A549 (cell line): ENCODE measurements at regions not wholly inside any gene's neighbourhood (a gene's known extent, or its start where the extent isn't known, plus 50 kb on each side); places are given as distances from the start of the nearest gene placed in this dataset.

Experiments used
- ATAC-seq, 2 experiments: fragments of 200-7000 bp in 1 of 2; fragments of >200 bp in 1 of 2; cut with Nextera tagmentation in 1 of 2; cut with Tn5 transposase in 1 of 2; 3 replicates each; pipeline versions ENCODE4 v1.8.0 to v1.9.1; 2018 to 2020; ENCODE audit warnings: mild to moderate bottlenecking in 1 of 2, moderate library complexity in 1 of 2
- CTCF ChIA-PET: fragments of 300-600 bp; sonication (Branson Sonifier 250); formaldehyde crosslinking; extraction: SDS; loops from one replicate; lab custom pipeline; 2021; ENCODE audit warnings: antibody characterized with exemption, inconsistent platforms; lab: Yijun Ruan, JAX
- POLR2A ChIA-PET: fragments of 350-600 bp; formaldehyde crosslinking; extraction: SDS; loops from one replicate; lab custom pipeline; 2021; ENCODE audit warnings: antibody characterized with exemption, inconsistent platforms; lab: Yijun Ruan, JAX
- DNase-seq, 2 experiments: peaks; one replicate each; pipeline versions ENCODE4 v3.0.0 to v3.0.0-alpha.2; 2011 to 2016; ENCODE audit warnings: low read depth in 1 of 2, low spot score in 1 of 2
- FAIRE-seq: peaks from 2 replicates; lab custom pipeline; 2011; peaks lifted over from hg19 to GRCh38; lab: Jason Lieb, UNC
- H3K27ac ChIP-seq, 2 experiments: fragments of >200 bp; sonication (Bioruptor Twin); formaldehyde crosslinking; 3 replicates each; pipeline ENCODE4 v1.5.1; 2016 to 2017
- H3K4me1 ChIP-seq: fragments of >200 bp; sonication (Bioruptor Twin); formaldehyde crosslinking; 3 replicates; pipeline ENCODE4 v1.6.1; 2016
- H3K4me2 ChIP-seq: fragments of >200 bp; sonication (Bioruptor Twin); formaldehyde crosslinking; 3 replicates; pipeline ENCODE4 v1.6.1; 2016
- H3K4me3 ChIP-seq: fragments of >200 bp; sonication (Bioruptor Twin); formaldehyde crosslinking; 3 replicates; pipeline ENCODE4 v1.5.1; 2016
- H3K9me3 ChIP-seq: fragments of >200 bp; sonication (Bioruptor Twin); formaldehyde crosslinking; 3 replicates; pipeline ENCODE4 v1.6.1; 2016
- CBX8 ChIP-seq: fragments of 200-600 bp; sonication (generic); IDR thresholded peaks from 2 replicates; pipeline ENCODE4 v1.6.1; 2016
- CHD2 ChIP-seq: fragments of 150-350 bp; IDR thresholded peaks from 2 replicates; pipeline ENCODE4 v1.6.1; 2014; ENCODE audit warnings: low read length; ENCODE audit not compliant: partially characterized antibody
- FOSB ChIP-seq: fragments of 250-450 bp; sonication (Bioruptor Pico); IDR thresholded peaks from 2 replicates; pipeline ENCODE4 v1.5.0; 2020; ENCODE audit warnings: mild to moderate bottlenecking, moderate library complexity
- FOXS1 ChIP-seq: fragments of 250-450 bp; sonication (Bioruptor Pico); IDR thresholded peaks from 2 replicates; pipeline ENCODE4 v1.5.0; 2020; ENCODE audit warnings: mild to moderate bottlenecking, moderate library complexity
- HDAC2 ChIP-seq: fragments of 200-600 bp; sonication (generic); IDR thresholded peaks from 2 replicates; pipeline ENCODE4 v1.6.1; 2016
- HEYL ChIP-seq: fragments of 250-450 bp; sonication (Bioruptor Pico); IDR thresholded peaks from 2 replicates; pipeline ENCODE4 v1.8.0; 2021; ENCODE audit warnings: mild to moderate bottlenecking, moderate library complexity
- HOXA7 ChIP-seq: fragments of 250-450 bp; sonication (Bioruptor Pico); IDR thresholded peaks from 2 replicates; pipeline ENCODE4 v1.5.0; 2020; ENCODE audit warnings: mild to moderate bottlenecking, moderate library complexity
- HOXB5 ChIP-seq: fragments of 250-450 bp; sonication (Bioruptor Pico); IDR thresholded peaks from 2 replicates; pipeline ENCODE4 v1.5.0; 2020; ENCODE audit warnings: mild to moderate bottlenecking, moderate library complexity
- KDM5A ChIP-seq: fragments of 200-600 bp; sonication (generic); IDR thresholded peaks from 2 replicates; pipeline ENCODE4 v1.6.1; 2016; ENCODE audit warnings: antibody characterized with exemption, mild to moderate bottlenecking
- MYC ChIP-seq: IDR thresholded peaks from 2 replicates; pipeline ENCODE4 v1.6.1; 2012; ENCODE audit warnings: mild to moderate bottlenecking, inconsistent platforms, low read length, improper control_type of control experiment, borderline replicate concordance
- PHF8 ChIP-seq: fragments of 200-600 bp; sonication (generic); IDR thresholded peaks from 2 replicates; pipeline ENCODE4 v1.6.1; 2016; ENCODE audit warnings: low read depth, mild to moderate bottlenecking, antibody characterized with exemption, moderate library complexity, borderline replicate concordance
- POLR2AphosphoS2 ChIP-seq: conservative IDR thresholded peaks from 2 replicates; pipeline ENCODE4 v1.6.1; 2012; ENCODE audit warnings: low read length, improper control_type of control experiment, inconsistent platforms
- RNF2 ChIP-seq: fragments of 200-600 bp; sonication (generic); IDR thresholded peaks from 2 replicates; pipeline ENCODE4 v1.6.1; 2016; ENCODE audit warnings: low read depth, mild to moderate bottlenecking, antibody characterized with exemption, moderate library complexity, borderline replicate concordance
- SREBF2 ChIP-seq: fragments of 450-650 bp; IDR thresholded peaks from 2 replicates; pipeline ENCODE4 v1.6.1; 2014; ENCODE audit warnings: mild to moderate bottlenecking, moderate library complexity
- ZC3H11A ChIP-seq: fragments of 450-650 bp; IDR thresholded peaks from 2 replicates; pipeline ENCODE4 v1.6.1; 2014; ENCODE audit warnings: antibody characterized with exemption, mild to moderate bottlenecking
- ZFP36 ChIP-seq: fragments of 450-650 bp; IDR thresholded peaks from 2 replicates; pipeline ENCODE4 v1.6.1; 2014; ENCODE audit warnings: borderline replicate concordance; ENCODE audit not compliant: partially characterized antibody
- WGBS: methylation state at CpG from one replicate; pipeline ENCODE4 v1.1.6; 2017; ENCODE audit errors: missing lambda C conversion rate; 5-methylcytosine and 5-hydroxymethylcytosine counted together
- TF ChIP-seq, protein P1 (sequence below): fragments of 450-650 bp; IDR thresholded peaks from 2 replicates; pipeline ENCODE4 v1.6.1; 2014; ENCODE audit warnings: antibody characterized with exemption
- TF ChIP-seq, protein P2 (sequence below): fragments of >200 bp; sonication (Bioruptor Twin); formaldehyde crosslinking; IDR thresholded peaks from 3 replicates; pipeline ENCODE4 v1.5.1; 2016
- TF ChIP-seq, protein P3 (sequence below): fragments of 250-450 bp; sonication (Bioruptor Pico); IDR thresholded peaks from 2 replicates; pipeline ENCODE4 v1.5.0; 2020; ENCODE audit warnings: low read depth, mild to moderate bottlenecking, moderate library complexity
- TF ChIP-seq, protein P4 (sequence below): fragments of 200-600 bp; sonication (generic); IDR thresholded peaks from 2 replicates; pipeline ENCODE4 v1.6.1; 2016; ENCODE audit warnings: antibody characterized with exemption, mild to moderate bottlenecking, moderate library complexity
- TF ChIP-seq, protein P5 (sequence below): IDR thresholded peaks from 2 replicates; pipeline ENCODE4 v1.6.1; 2012
- TF ChIP-seq, protein P6 (sequence below): IDR thresholded peaks from 2 replicates; pipeline ENCODE4 v1.6.1; 2012; ENCODE audit warnings: low read depth, borderline replicate concordance
- TF ChIP-seq, protein P7 (sequence below): fragments of >200 bp; sonication (Bioruptor Twin); formaldehyde crosslinking; IDR thresholded peaks from 3 replicates; pipeline ENCODE4 v1.6.1; 2016

DNA sequence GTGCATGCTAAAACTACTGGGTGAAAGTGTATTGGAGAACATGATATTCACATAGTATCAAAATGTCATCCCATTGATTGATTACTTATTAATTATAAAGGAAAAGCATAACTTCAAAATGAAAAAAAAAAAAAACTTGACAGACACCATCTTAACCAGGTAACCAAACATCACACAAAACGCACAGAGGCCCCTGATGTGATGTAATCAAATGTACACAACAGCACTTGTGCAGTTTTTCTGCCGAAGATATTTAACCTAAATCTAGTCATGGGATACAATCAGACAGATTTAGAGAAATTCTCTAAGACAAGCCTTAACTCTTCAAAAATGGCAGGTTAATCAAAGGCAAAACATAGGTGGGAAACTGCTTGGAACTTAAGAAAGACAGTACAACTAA lies 102.0 kb upstream of the TENT5A start:
- ChIA-PET CTCF (no interaction called here), POLR2A (no interaction called here)
- H3K9me3 ChIP-seq: no peaks in the 10 kb centered on the region
- FAIRE-seq: no peak
- TF ChIP-seq, protein P1, sequence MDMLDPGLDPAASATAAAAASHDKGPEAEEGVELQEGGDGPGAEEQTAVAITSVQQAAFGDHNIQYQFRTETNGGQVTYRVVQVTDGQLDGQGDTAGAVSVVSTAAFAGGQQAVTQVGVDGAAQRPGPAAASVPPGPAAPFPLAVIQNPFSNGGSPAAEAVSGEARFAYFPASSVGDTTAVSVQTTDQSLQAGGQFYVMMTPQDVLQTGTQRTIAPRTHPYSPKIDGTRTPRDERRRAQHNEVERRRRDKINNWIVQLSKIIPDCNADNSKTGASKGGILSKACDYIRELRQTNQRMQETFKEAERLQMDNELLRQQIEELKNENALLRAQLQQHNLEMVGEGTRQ: no peak
- TF ChIP-seq FOXS1 (no peak), SREBF2 (no peak), ZC3H11A (no peak), RNF2 (no peak), KDM5A (no peak), HEYL (no peak), HOXB5 (CRISPR knock-in tag) (no peak)
- TF ChIP-seq, protein P2, sequence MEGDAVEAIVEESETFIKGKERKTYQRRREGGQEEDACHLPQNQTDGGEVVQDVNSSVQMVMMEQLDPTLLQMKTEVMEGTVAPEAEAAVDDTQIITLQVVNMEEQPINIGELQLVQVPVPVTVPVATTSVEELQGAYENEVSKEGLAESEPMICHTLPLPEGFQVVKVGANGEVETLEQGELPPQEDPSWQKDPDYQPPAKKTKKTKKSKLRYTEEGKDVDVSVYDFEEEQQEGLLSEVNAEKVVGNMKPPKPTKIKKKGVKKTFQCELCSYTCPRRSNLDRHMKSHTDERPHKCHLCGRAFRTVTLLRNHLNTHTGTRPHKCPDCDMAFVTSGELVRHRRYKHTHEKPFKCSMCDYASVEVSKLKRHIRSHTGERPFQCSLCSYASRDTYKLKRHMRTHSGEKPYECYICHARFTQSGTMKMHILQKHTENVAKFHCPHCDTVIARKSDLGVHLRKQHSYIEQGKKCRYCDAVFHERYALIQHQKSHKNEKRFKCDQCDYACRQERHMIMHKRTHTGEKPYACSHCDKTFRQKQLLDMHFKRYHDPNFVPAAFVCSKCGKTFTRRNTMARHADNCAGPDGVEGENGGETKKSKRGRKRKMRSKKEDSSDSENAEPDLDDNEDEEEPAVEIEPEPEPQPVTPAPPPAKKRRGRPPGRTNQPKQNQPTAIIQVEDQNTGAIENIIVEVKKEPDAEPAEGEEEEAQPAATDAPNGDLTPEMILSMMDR: no peak
- TF ChIP-seq, protein P3, sequence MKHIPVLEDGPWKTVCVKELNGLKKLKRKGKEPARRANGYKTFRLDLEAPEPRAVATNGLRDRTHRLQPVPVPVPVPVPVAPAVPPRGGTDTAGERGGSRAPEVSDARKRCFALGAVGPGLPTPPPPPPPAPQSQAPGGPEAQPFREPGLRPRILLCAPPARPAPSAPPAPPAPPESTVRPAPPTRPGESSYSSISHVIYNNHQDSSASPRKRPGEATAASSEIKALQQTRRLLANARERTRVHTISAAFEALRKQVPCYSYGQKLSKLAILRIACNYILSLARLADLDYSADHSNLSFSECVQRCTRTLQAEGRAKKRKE: no peak
- no peak overlapping the region for H3K4me2 ChIP-seq
- no peak overlapping the region for H3K27ac ChIP-seq
- no peak overlapping the region for H3K4me3 ChIP-seq
- 64% methylated on average over 2 of the region's 2 CpGs for WGBS
- no peaks in the 10 kb centered on the region for H3K4me1 ChIP-seq
- DNase-seq: no peak
- ATAC-seq: no peak

DNA sequence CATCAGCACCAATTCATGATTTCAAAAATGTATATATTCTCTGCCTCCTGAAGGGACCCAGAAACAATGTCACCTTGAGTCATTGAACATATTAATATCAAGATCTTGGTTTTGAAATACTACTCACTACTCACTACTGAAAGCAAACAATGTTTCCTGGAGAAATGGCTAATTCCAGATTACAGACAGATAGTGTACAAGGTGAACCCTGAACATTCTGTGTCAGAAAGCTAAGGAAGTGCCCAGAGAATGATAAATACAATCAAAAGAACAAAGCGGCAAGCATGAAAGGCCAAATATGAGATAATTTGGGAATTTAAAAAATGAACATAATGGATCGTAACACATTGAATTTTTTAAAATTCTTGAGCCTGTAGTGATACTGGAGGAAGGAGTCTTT lies 101.5 kb upstream of the TENT5A start:
- ATAC-seq: no peak
- H3K27ac ChIP-seq: no peak overlapping the region
- no peak for DNase-seq
- H3K4me1 ChIP-seq: no peaks in the 10 kb centered on the region
- H3K9me3 ChIP-seq: no peaks in the 10 kb centered on the region
- H3K4me2 ChIP-seq: no peak overlapping the region
- ChIA-PET CTCF (no interaction called here), POLR2A (no interaction called here)
- FAIRE-seq: no peak
- WGBS: 93% methylated on average over 2 of the region's 2 CpGs
- no peak overlapping the region for H3K4me3 ChIP-seq
- TF ChIP-seq, protein P4, sequence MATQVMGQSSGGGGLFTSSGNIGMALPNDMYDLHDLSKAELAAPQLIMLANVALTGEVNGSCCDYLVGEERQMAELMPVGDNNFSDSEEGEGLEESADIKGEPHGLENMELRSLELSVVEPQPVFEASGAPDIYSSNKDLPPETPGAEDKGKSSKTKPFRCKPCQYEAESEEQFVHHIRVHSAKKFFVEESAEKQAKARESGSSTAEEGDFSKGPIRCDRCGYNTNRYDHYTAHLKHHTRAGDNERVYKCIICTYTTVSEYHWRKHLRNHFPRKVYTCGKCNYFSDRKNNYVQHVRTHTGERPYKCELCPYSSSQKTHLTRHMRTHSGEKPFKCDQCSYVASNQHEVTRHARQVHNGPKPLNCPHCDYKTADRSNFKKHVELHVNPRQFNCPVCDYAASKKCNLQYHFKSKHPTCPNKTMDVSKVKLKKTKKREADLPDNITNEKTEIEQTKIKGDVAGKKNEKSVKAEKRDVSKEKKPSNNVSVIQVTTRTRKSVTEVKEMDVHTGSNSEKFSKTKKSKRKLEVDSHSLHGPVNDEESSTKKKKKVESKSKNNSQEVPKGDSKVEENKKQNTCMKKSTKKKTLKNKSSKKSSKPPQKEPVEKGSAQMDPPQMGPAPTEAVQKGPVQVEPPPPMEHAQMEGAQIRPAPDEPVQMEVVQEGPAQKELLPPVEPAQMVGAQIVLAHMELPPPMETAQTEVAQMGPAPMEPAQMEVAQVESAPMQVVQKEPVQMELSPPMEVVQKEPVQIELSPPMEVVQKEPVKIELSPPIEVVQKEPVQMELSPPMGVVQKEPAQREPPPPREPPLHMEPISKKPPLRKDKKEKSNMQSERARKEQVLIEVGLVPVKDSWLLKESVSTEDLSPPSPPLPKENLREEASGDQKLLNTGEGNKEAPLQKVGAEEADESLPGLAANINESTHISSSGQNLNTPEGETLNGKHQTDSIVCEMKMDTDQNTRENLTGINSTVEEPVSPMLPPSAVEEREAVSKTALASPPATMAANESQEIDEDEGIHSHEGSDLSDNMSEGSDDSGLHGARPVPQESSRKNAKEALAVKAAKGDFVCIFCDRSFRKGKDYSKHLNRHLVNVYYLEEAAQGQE: no peak
- TF ChIP-seq PHF8 (no peak), HOXB5 (CRISPR knock-in tag) (no peak), SREBF2 (no peak), HDAC2 (no peak), HOXA7 (CRISPR knock-in tag) (no peak), MYC (no peak), ZFP36 (no peak), CBX8 (no peak), ZC3H11A (no peak), CHD2 (no peak), FOSB (CRISPR knock-in tag) (no peak), POLR2AphosphoS2 (no peak)
- TF ChIP-seq, protein P5, sequence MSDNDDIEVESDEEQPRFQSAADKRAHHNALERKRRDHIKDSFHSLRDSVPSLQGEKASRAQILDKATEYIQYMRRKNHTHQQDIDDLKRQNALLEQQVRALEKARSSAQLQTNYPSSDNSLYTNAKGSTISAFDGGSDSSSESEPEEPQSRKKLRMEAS: no peak
- TF ChIP-seq, protein P6, sequence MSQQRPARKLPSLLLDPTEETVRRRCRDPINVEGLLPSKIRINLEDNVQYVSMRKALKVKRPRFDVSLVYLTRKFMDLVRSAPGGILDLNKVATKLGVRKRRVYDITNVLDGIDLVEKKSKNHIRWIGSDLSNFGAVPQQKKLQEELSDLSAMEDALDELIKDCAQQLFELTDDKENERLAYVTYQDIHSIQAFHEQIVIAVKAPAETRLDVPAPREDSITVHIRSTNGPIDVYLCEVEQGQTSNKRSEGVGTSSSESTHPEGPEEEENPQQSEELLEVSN: no peak
- TF ChIP-seq, protein P7, sequence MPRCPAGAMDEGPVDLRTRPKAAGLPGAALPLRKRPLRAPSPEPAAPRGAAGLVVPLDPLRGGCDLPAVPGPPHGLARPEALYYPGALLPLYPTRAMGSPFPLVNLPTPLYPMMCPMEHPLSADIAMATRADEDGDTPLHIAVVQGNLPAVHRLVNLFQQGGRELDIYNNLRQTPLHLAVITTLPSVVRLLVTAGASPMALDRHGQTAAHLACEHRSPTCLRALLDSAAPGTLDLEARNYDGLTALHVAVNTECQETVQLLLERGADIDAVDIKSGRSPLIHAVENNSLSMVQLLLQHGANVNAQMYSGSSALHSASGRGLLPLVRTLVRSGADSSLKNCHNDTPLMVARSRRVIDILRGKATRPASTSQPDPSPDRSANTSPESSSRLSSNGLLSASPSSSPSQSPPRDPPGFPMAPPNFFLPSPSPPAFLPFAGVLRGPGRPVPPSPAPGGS: no peak
